Central memory CD8-positive, alpha-beta T cell (primary cell): ENCODE measurements at regions not wholly inside any gene's neighbourhood (a gene's known extent, or its start where the extent isn't known, plus 50 kb on each side); places are given as distances from the start of the nearest gene placed in this dataset.

ENCODE experiments used
- ATAC-seq: fragments of 150-1000 bp; cut with Tn5 transposase; replicated peaks from 2 replicates; pipeline ENCODE4 v1.10.0; 2022; ENCODE audit warnings: mild to moderate bottlenecking, moderate FRiP score, moderate number of reproducible peaks; ENCODE audit not compliant: poor library complexity, severe bottlenecking; ENCODE audit errors: extremely low read depth
- DNase-seq, 2 donors: peaks; one replicate each; pipeline ENCODE4 v3.0.0; 2021; ENCODE audit warnings: low spot score in 2 of 2
- H3K27ac Mint-ChIP-seq: one replicate; pipeline ENCODE4 v1.8.0; 2022; ENCODE audit warnings: low read depth, mild to moderate bottlenecking, moderate library complexity, mixed read lengths
- H3K27me3 Mint-ChIP-seq: one replicate; pipeline ENCODE4 v1.8.0; 2022; ENCODE audit warnings: mixed read lengths
- H3K36me3 Mint-ChIP-seq: one replicate; pipeline ENCODE4 v1.8.0; 2022; ENCODE audit warnings: mild to moderate bottlenecking, moderate library complexity, mixed read lengths; ENCODE audit not compliant: insufficient read depth
- H3K4me1 Mint-ChIP-seq: one replicate; pipeline ENCODE4 v1.8.0; 2022; ENCODE audit warnings: mixed read lengths
- H3K4me3 Mint-ChIP-seq: one replicate; pipeline ENCODE4 v1.8.0; 2022; ENCODE audit warnings: mild to moderate bottlenecking, moderate library complexity, mixed read lengths
- H3K9me3 Mint-ChIP-seq: one replicate; pipeline ENCODE4 v1.8.0; 2022; ENCODE audit warnings: mixed read lengths

DNA sequence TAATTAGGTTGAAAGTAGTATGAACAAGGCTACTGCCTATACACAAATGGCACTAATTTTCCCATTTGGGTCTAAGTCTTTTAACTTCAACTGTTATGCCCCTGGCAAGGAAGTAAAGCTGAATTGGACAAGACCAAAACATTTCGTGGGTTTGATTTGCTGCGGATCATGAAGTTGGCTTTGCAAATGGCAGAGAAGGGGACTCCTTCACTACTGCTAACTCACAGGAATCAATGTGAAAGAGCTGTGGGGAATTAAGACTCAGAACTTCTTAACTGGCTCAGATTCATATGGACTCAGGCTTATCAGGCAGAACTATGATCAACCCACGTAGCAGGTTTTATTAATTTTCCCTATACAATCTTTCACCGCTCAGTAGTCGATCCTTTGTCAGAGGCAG lies 73.8 kb upstream of the IFNE start:
- Mint-ChIP-seq H3K36me3 (no peaks in the 10 kb centered on the region), H3K27me3 (peaks cover 70% of the 10 kb centered on the region), H3K4me1 (peaks cover 14% of the 10 kb centered on the region), H3K27ac (no peak overlapping the region), H3K4me3 (no peak overlapping the region), H3K9me3 (no peaks in the 10 kb centered on the region)
- no peak for DNase-seq
- no peak for ATAC-seq

GRCh38 chr9:21556581-21557427 lies 74.7 kb upstream of the IFNE start:
- Mint-ChIP-seq H3K4me3 (no peak overlapping the region), H3K4me1 (peaks cover 14% of the 10 kb centered on the region), H3K27me3 (peaks cover 69% of the 10 kb centered on the region), H3K36me3 (no peaks in the 10 kb centered on the region), H3K9me3 (no peaks in the 10 kb centered on the region), H3K27ac (no peak overlapping the region)
- DNase-seq (no peak), ATAC-seq (no peak)

- DNase-seq: no peak
- no peaks in the 10 kb centered on the region for H3K9me3 Mint-ChIP-seq
- H3K4me1 Mint-ChIP-seq: peaks cover 14% of the 10 kb centered on the region
- H3K36me3 Mint-ChIP-seq: no peaks in the 10 kb centered on the region
- H3K27ac Mint-ChIP-seq: no peak overlapping the region
- no peak for ATAC-seq
- H3K27me3 Mint-ChIP-seq: peaks cover 63% of the 10 kb centered on the region
- H3K4me3 Mint-ChIP-seq: no peak overlapping the region
Observed at GRCh38 chr9:21557428-21557768, 75.3 kb upstream of the IFNE start.

DNA sequence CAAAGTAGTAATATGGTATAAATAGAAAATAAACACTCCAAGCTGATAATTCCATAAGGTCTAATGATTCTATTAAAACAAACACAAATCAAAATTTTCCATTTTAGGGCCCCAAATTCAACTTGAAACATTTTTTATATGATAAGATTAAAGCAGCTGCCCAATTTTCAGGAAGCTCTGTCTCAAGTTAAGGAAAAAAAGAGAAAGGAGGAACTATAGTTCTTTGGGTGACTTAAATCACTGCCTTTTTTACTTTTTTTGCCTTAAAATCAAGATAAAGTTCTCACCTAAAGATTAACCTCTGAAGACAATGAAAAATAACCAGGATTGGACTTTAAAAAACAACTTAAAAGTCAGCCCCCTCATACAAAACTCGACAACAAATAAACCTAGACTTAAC lies 76.0 kb upstream of the IFNE start:
- ATAC-seq (no peak), DNase-seq (no peak)
- Mint-ChIP-seq H3K9me3 (no peaks in the 10 kb centered on the region), H3K27ac (no peak overlapping the region), H3K27me3 (peaks cover 56% of the 10 kb centered on the region), H3K4me1 (peaks cover 14% of the 10 kb centered on the region), H3K36me3 (no peaks in the 10 kb centered on the region), H3K4me3 (peak overlapping the region; percentile 81)

GRCh38 chr9:21558615-21559401 lies 76.7 kb upstream of the IFNE start:
- no peaks in the 10 kb centered on the region for H3K36me3 Mint-ChIP-seq
- no peaks in the 10 kb centered on the region for H3K9me3 Mint-ChIP-seq
- ATAC-seq: no peak
- H3K4me1 Mint-ChIP-seq: peaks cover 14% of the 10 kb centered on the region
- no peak for DNase-seq
- H3K27ac Mint-ChIP-seq: no peak overlapping the region
- peaks cover 59% of the 10 kb centered on the region for H3K27me3 Mint-ChIP-seq
- peak overlapping the region; percentile 81 for H3K4me3 Mint-ChIP-seq

- Mint-ChIP-seq H3K27ac (no peak overlapping the region), H3K4me1 (peaks cover 14% of the 10 kb centered on the region)
- DNase-seq: peak; percentile 24 to 28
Observed at GRCh38 chr9:21559402-21560280, 77.5 kb upstream of the IFNE start.

DNA sequence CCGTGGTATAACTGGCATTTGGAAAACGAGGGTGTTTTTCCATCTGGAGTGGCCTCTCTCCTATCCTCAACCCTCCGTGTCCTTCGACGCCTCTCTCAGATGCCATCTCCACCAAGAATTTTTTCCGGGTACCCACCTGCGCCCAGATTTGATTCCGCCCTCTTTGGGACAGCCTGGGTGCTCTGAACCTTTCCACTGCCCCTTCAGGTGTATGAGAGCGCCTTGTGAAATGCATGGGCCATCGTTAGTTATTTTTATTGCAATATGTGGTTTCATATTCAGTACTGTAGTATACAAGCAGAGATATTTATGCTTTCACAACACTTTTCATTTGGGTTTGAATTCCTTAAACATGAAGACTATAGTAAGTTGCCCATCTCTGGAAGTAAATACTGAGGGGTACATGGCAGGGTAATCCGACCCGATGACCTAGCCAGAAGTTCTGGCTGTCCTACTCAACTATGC lies 78.2 kb upstream of the IFNE start:
- no peak overlapping the region for H3K27ac Mint-ChIP-seq

More at GRCh38 chr9:21559402-21560280, 77.5 kb upstream of the IFNE start:
- Mint-ChIP-seq H3K27me3 (peaks cover 65% of the 10 kb centered on the region), H3K9me3 (no peaks in the 10 kb centered on the region), H3K36me3 (no peaks in the 10 kb centered on the region), H3K4me3 (peak overlapping the region; percentile 81)
- peak; percentile 78 for ATAC-seq

GRCh38 chr9:21561502-21561901 lies 79.4 kb upstream of the IFNE start:
- peaks cover 14% of the 10 kb centered on the region for H3K4me1 Mint-ChIP-seq
- H3K9me3 Mint-ChIP-seq: no peaks in the 10 kb centered on the region
- peaks cover 61% of the 10 kb centered on the region for H3K27me3 Mint-ChIP-seq
- no peak for ATAC-seq
- no peak overlapping the region for H3K4me3 Mint-ChIP-seq
- no peak overlapping the region for H3K27ac Mint-ChIP-seq
- H3K36me3 Mint-ChIP-seq: no peaks in the 10 kb centered on the region
- no peak for DNase-seq

More for the DNA sequence above, 78.2 kb upstream of the IFNE start:
- Mint-ChIP-seq H3K4me1 (peaks cover 14% of the 10 kb centered on the region), H3K4me3 (peak overlapping the region; percentile 81), H3K27me3 (peaks cover 61% of the 10 kb centered on the region), H3K9me3 (no peaks in the 10 kb centered on the region), H3K36me3 (no peaks in the 10 kb centered on the region)
- no peak for ATAC-seq
- no peak for DNase-seq

- Mint-ChIP-seq H3K4me3 (no peak overlapping the region), H3K27me3 (peaks cover 60% of the 10 kb centered on the region), H3K4me1 (peaks cover 6% of the 10 kb centered on the region), H3K36me3 (no peaks in the 10 kb centered on the region), H3K27ac (no peak overlapping the region), H3K9me3 (no peaks in the 10 kb centered on the region)
- no peak for DNase-seq
- no peak for ATAC-seq
Observed at GRCh38 chr9:21564175-21564574, 82.1 kb upstream of the IFNE start.

DNA sequence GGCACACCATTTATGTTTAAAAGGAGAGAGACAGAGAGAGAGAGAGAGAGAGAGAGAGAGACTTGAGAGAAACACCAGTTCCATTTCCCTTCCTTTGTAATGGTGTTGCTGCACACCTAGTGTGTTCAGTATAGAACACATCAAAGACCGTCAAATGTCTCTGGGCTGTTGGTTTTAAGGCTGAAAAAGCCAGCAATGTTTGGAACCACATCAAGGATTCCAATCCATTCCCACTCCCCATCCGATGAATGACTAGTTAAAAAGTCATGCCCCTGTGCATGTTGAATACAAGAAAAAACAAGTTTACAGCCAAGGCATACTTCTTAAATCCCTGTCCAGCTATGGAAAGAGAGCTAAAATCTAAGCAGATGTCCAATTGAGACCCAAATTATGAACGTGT lies 83.0 kb upstream of the IFNE start:
- Mint-ChIP-seq H3K36me3 (no peaks in the 10 kb centered on the region), H3K4me1 (peaks cover 3% of the 10 kb centered on the region), H3K4me3 (no peak overlapping the region), H3K9me3 (no peaks in the 10 kb centered on the region), H3K27me3 (peaks cover 56% of the 10 kb centered on the region), H3K27ac (no peak overlapping the region)
- DNase-seq (no peak), ATAC-seq (no peak)

DNA sequence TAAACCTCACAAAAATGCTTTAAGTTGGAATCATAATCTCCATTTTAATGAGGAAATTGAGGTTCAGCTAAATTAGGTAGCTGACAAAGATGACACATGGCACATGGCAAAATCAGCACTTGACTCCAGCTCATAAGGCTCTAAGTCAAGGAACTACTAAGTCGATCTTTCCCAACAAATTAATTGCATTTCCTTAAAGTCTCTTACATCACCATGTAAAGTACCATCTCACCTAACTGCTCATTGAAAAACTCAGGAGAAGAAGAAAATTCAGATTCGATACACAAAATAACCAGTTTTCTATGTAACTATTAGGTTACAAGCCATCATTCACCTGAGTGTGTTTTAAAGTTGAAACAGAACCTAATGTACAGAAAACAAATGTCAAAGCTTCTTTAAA lies 85.8 kb upstream of the IFNE start:
- no peak overlapping the region for H3K27ac Mint-ChIP-seq
- no peak overlapping the region for H3K4me3 Mint-ChIP-seq
- H3K9me3 Mint-ChIP-seq: no peaks in the 10 kb centered on the region
- no peaks in the 10 kb centered on the region for H3K4me1 Mint-ChIP-seq
- DNase-seq (no peak), ATAC-seq (no peak)
- no peaks in the 10 kb centered on the region for H3K36me3 Mint-ChIP-seq
- peaks cover 55% of the 10 kb centered on the region for H3K27me3 Mint-ChIP-seq

DNA sequence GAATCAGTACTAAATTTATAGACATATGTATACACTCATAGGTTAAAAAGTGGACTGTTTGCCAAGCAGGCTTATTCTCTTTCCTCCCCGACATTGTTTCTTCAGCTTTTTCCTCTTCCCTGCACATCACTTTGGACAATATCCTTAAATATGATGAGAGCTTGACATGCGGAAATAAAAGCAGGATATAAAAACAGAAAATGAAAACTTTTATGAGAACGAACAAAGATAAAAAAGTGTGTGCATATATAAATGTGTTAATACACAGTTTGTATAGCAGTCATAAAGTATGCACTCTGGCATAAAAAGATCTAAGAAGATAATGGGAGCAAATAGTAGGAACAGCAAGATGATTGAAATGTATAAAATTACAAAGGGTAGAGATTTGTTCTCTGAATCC lies 86.4 kb upstream of the IFNE start:
- ATAC-seq (no peak), DNase-seq (no peak)
- H3K9me3 Mint-ChIP-seq: no peaks in the 10 kb centered on the region
- H3K36me3 Mint-ChIP-seq: no peaks in the 10 kb centered on the region
- peaks cover 60% of the 10 kb centered on the region for H3K27me3 Mint-ChIP-seq
- H3K4me3 Mint-ChIP-seq: no peak overlapping the region
- H3K4me1 Mint-ChIP-seq: no peaks in the 10 kb centered on the region
- no peak overlapping the region for H3K27ac Mint-ChIP-seq
